ACC112 (cell line): ENCODE measurements at regions not wholly inside any gene's neighbourhood (a gene's known extent, or its start where the extent isn't known, plus 50 kb on each side); places are given as distances from the start of the nearest gene placed in this dataset.

Source experiments
- H2AFZ ChIP-seq: fragments of 200-600 bp; sonication (generic); one replicate; pipeline ENCODE4 v1.6.0; 2017; ENCODE audit warnings: antibody characterized with exemption, low read length; ENCODE audit not compliant: unreplicated experiment
- H3K27ac ChIP-seq: fragments of 200-600 bp; sonication (generic); 2 replicates; pipeline ENCODE4 v1.5.1; 2014; ENCODE audit warnings: low read depth, mild to moderate bottlenecking, antibody characterized with exemption, low read length, moderate library complexity
- H3K27me3 ChIP-seq: fragments of 200-600 bp; sonication (generic); 2 replicates; pipeline ENCODE4 v1.6.1; 2014; ENCODE audit warnings: mild to moderate bottlenecking, antibody characterized with exemption, low read length, moderate library complexity, mixed read lengths; ENCODE audit not compliant: insufficient read depth
- H3K36me3 ChIP-seq: fragments of 200-600 bp; sonication (generic); 2 replicates; pipeline ENCODE4 v1.6.1; 2016; ENCODE audit warnings: mild to moderate bottlenecking, antibody characterized with exemption, low read length, moderate library complexity, mixed read lengths; ENCODE audit not compliant: insufficient read depth
- H3K4me1 ChIP-seq: fragments of 200-600 bp; sonication (generic); one replicate; pipeline ENCODE4 v1.6.1; 2016; ENCODE audit warnings: low read length, mixed read lengths; ENCODE audit not compliant: insufficient read depth, unreplicated experiment, control insufficient read depth
- H3K4me3 ChIP-seq: fragments of 200-600 bp; sonication (generic); 2 replicates; pipeline ENCODE4 v1.5.1; 2014; ENCODE audit warnings: mild to moderate bottlenecking, low read depth, low read length
- H3K79me2 ChIP-seq: fragments of 200-600 bp; sonication (generic); one replicate; pipeline ENCODE4 v1.6.0; 2016; ENCODE audit warnings: low read length; ENCODE audit not compliant: control insufficient read depth, unreplicated experiment, insufficient read depth

DNA sequence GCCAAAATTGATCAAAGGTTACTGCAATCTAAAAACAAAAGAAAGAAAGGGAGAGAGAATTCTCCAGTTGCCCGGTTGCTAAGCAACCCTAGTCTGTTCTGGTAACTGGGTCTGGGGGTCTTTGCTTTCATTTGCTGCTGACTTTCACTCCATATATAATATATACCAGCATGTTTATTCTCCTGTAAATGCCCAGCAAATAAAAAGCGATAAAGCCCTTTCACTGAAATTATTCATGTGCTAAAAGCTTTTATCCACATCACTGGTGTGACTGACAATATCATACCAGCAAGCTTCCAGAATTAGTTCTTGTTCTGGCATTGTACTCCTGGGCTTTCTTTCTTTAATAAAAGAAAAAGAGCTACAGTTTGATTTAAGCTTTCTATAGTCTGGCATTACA lies 75.5 kb upstream of the ST8SIA3 start:
- Histone ChIP-seq H2AFZ (no peak overlapping the region), H3K27me3 (no peaks in the 10 kb centered on the region), H3K36me3 (no peaks in the 10 kb centered on the region)

DNA sequence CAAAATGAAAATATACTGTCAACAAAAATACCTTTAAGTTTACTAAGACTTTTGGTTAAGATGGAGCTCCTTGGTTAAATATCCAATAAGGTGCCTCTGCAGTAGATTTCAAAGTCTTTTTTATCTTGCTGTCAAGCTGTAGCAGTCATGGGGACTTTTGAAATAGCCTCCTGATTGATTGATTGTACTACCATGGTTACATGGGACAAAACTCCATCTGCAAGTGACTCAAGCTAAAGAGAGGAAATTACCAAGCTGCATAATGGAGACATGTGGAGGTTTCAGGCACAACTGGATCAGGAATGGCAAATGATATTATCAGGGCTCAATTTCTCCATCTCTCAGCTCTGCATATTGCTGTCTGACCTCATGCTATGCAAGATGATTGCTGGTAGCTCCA lies 73.4 kb upstream of the ST8SIA3 start:
- Histone ChIP-seq H2AFZ (no peak overlapping the region), H3K79me2 (no peaks in the 10 kb centered on the region), H3K27me3 (no peaks in the 10 kb centered on the region), H3K4me1 (no peaks in the 10 kb centered on the region), H3K36me3 (no peaks in the 10 kb centered on the region), H3K27ac (no peak overlapping the region), H3K4me3 (no peak overlapping the region)

More for the DNA sequence above, 75.5 kb upstream of the ST8SIA3 start:
- Histone ChIP-seq H3K4me1 (no peaks in the 10 kb centered on the region), H3K79me2 (no peaks in the 10 kb centered on the region), H3K27ac (no peak overlapping the region), H3K4me3 (no peak overlapping the region)

DNA sequence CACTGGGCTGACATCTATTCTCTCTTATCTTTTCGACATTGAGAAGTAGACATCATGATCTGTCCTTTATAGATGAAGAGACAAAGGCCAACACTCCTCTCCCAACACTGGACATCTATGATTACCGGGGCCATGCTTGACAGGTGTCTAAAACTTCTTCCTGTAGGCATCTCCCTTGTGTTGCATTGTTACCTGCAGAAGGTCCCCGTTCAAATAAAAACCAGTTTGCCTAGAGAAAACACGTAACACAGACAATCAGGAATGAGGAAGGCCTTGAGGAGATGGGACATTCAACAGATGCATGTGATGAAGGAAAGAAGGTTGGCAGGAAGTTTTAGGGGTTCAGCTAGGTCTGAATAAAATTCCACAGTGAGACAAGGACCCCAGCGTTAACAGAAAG lies 70.8 kb upstream of the ST8SIA3 start:
- Histone ChIP-seq H3K79me2 (no peaks in the 10 kb centered on the region), H3K27me3 (no peaks in the 10 kb centered on the region), H3K4me1 (no peaks in the 10 kb centered on the region), H3K27ac (no peak overlapping the region), H3K4me3 (no peak overlapping the region), H2AFZ (no peak overlapping the region), H3K36me3 (no peaks in the 10 kb centered on the region)

DNA sequence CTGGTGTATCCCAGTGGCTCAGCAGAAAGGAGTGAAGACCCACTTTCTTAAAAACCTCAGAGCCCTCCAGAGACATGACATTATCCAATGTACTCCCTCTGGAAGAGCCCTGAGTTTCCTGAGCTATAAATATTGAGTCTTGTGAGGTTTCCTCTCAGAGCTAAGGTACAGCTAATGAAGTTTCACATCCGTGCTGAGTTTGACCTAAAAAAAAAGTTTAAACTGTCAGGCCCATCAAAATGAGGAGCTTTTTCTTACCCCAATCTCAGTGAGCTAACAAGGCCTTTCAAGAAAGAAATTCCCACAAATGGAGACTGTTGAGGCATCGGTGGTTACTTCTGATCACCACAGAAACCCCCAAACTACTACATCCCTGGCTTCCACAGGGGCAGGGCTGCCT lies 65.4 kb upstream of the ST8SIA3 start:
- H3K4me1 ChIP-seq, result no peaks in the 10 kb centered on the region
- H3K36me3 ChIP-seq, result no peaks in the 10 kb centered on the region
- no peaks in the 10 kb centered on the region for H3K27me3 ChIP-seq
- no peak overlapping the region for H2AFZ ChIP-seq
- no peak overlapping the region for H3K4me3 ChIP-seq
- H3K27ac ChIP-seq, result no peak overlapping the region
- H3K79me2 ChIP-seq, result no peaks in the 10 kb centered on the region

DNA sequence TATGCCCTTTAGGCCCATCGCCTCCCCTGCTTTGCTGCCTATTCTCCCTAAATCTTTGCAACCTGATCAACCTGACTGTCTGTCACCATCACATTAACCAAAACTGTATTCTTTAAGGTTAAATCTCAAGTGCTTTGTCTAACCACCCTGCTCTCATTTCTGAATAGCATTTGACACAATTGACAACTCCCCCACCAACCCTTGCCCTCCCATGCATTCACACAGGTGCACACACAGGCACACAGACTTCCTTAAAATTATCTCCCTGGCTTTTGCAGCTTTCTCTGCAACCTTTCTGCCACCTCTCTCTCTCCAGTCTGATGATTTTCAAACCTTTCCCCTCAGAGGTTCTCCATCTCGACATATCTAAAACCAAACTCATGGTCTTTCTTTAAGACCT lies 64.6 kb upstream of the ST8SIA3 start:
- no peaks in the 10 kb centered on the region for H3K36me3 ChIP-seq
- H3K4me3 ChIP-seq, result no peak overlapping the region
- no peak overlapping the region for H3K27ac ChIP-seq
- no peaks in the 10 kb centered on the region for H3K27me3 ChIP-seq
- H2AFZ ChIP-seq, result no peak overlapping the region
- no peaks in the 10 kb centered on the region for H3K4me1 ChIP-seq
- H3K79me2 ChIP-seq, result no peaks in the 10 kb centered on the region

DNA sequence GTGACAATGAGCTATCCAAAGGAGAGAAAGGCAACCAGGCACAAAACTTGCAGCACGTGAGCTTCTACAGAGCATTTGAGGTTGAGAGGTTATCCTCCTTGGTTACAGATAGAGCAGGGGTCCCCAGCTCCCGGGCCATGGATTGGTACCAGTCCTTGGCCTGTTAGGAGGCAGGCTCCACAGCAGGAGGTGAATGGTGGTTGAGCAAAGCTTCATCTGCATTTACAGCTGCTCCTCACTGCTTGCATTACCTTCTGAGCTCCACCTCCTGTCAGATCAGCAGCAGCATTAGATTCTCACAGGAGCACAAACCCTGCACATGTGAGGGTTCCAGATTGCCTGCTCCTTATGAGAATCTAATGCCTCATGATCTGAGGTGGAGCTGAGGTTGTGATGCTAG lies 57.8 kb upstream of the ST8SIA3 start:
- no peak overlapping the region for H3K27ac ChIP-seq
- H3K27me3 ChIP-seq, result no peaks in the 10 kb centered on the region
- no peak overlapping the region for H2AFZ ChIP-seq
- H3K4me1 ChIP-seq, result no peaks in the 10 kb centered on the region
- no peak overlapping the region for H3K4me3 ChIP-seq
- H3K36me3 ChIP-seq, result no peaks in the 10 kb centered on the region
- no peaks in the 10 kb centered on the region for H3K79me2 ChIP-seq

DNA sequence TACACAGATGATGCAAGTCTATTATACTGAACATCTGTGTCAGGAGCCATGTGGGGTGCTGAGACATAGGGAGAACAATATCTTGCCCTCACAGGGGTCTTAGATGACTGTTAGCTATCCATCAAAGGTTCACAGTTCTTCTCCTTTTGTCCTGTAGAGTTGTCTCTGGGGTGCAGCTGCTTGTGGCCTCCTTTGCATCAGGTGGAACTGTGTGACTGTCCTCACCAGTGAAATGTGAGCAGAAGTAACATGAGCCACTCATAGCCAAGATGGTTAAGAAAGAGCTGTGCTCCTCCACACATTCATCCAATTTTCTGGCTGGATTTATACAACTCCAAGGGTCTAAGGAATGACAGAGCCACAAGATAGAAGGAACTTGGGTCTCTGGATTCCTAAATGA lies 56.0 kb upstream of the ST8SIA3 start:
- H3K27me3 ChIP-seq, result no peaks in the 10 kb centered on the region
- no peaks in the 10 kb centered on the region for H3K4me1 ChIP-seq
- no peaks in the 10 kb centered on the region for H3K79me2 ChIP-seq
- H3K27ac ChIP-seq, result no peak overlapping the region
- no peak overlapping the region for H3K4me3 ChIP-seq
- no peak overlapping the region for H2AFZ ChIP-seq
- H3K36me3 ChIP-seq, result no peaks in the 10 kb centered on the region

DNA sequence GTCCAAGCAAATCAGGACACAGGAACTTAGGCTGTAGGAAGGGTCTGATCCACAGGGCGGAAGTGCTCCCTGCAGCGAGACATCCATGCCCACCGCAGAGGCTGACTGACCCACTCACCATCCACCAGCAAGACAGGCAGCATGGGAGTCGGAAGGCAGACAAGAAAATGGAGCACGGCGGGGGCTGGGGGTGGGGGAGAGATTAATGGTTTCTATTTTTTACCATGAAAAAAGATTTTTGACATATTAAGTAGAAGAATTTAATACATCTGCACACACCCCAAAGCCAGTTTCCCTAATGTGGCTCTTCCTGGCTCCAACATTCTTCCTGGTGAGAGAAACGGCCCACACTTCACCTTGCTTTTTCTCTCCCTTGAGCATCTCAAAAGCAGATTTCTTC lies 55.1 kb upstream of the ST8SIA3 start:
- Histone ChIP-seq H3K79me2 (no peaks in the 10 kb centered on the region), H3K4me1 (no peaks in the 10 kb centered on the region), H3K27me3 (no peaks in the 10 kb centered on the region), H3K36me3 (no peaks in the 10 kb centered on the region), H3K4me3 (no peak overlapping the region), H3K27ac (no peak overlapping the region), H2AFZ (no peak overlapping the region)

DNA sequence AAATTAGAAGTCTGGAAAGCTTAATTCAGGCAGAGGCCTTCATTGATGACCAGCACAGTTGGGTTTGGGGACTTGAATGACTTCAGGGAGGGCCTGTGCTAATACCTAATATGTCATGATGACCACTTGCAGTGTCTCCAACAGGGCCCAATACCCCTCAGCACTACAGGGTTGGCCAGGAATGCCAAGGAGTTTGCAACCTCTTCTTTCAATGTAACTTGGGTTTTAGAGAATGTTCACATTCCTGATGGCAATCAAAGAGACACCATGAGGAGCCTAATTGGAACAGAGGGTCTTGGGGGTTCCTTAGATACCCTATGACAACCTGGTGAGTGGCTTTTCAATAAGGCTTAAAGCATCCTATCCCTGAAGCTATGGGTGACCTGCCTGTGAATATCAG lies 52.4 kb upstream of the ST8SIA3 start:
- H3K36me3 ChIP-seq, result no peaks in the 10 kb centered on the region
- H3K4me3 ChIP-seq, result no peak overlapping the region
- H3K27ac ChIP-seq, result no peak overlapping the region
- no peaks in the 10 kb centered on the region for H3K27me3 ChIP-seq
- no peaks in the 10 kb centered on the region for H3K4me1 ChIP-seq
- H3K79me2 ChIP-seq, result no peaks in the 10 kb centered on the region
- no peak overlapping the region for H2AFZ ChIP-seq

DNA sequence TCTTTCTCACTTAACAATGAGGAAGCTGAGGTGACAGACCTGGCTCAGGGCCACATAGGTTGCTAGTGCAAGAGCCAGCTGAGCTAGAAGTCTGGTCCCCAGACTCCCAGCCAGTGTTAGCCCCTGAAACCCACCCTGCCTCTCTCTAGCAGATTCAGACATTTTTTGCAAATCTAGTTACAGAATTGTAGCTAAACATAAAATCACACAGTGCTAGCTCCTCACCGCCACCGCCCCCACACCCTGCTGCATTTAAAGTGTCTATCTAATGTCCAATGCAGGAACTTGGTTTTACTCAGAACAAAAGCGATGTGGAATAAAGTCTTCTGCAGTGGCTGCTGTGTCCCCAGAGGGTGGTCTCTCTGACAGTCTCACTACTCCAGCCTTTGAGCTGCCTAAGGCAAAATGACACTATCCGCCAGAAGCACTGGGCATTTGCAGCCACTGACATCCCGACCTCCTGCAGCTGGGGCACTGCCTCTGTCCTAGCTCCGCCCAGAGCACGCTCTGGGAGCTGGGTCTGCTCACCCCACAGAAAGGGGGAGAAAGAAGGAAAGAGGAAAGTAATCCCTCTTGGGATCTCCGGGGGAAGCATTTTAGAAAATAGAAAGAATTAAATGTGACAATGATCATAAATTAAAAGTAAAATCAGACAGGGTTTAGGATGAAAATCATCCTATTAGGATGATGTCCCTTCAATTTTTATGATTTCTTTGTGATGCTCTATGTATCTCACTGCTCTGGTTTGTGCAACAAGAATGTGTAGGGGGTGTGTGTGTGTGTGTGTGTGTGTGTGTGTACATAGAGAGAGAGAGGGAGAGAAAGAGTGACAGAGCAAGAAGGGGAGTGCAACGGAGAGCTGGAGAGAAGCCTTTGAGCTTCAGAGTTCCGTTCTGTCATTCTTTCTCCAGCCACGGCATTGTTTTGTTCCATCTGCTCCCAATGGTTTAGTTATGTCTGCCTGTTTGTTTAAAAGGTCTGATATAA lies 50.5 kb upstream of the ST8SIA3 start:
- Histone ChIP-seq H3K79me2 (no peaks in the 10 kb centered on the region), H3K27ac (no peak overlapping the region), H3K27me3 (no peaks in the 10 kb centered on the region), H3K4me1 (no peaks in the 10 kb centered on the region), H3K4me3 (no peak overlapping the region), H3K36me3 (no peaks in the 10 kb centered on the region), H2AFZ (no peak overlapping the region)
